CD14-positive monocyte (primary cell): ENCODE measurements at regions not wholly inside any gene's neighbourhood (a gene's known extent, or its start where the extent isn't known, plus 50 kb on each side); places are given as distances from the start of the nearest gene placed in this dataset.

Source experiments
- DNase-seq, 3 donors: peaks; one replicate each; pipeline ENCODE4 v3.0.0-alpha.2; 2011 to 2022
- H2AFZ ChIP-seq: 2 replicates; pipeline ENCODE4 v1.6.0; 2012; ENCODE audit warnings: mild to moderate bottlenecking, low read depth, low read length, inconsistent platforms; ENCODE audit not compliant: insufficient read depth, poor library complexity, severe bottlenecking
- H3K27ac ChIP-seq, 2 donors: 1 replicate in 1 of 2; 2 replicates in 1 of 2; pipeline ENCODE4 v1.5.1; 2012 to 2013; ENCODE audit warnings: low read length in 2 of 2, control low read depth in 1 of 2, inconsistent platforms in 1 of 2, low read depth in 1 of 2, mild to moderate bottlenecking in 1 of 2
- H3K27me3 ChIP-seq, 2 donors: one replicate each; pipeline versions ENCODE4 v1.6.0 to v1.6.1; 2011 to 2013; ENCODE audit warnings: low read length in 2 of 2; ENCODE audit not compliant: control insufficient read depth in 2 of 2, insufficient read depth in 2 of 2
- H3K36me3 ChIP-seq, 2 donors: replicated peaks in 1 of 2; 1 replicate in 1 of 2; 2 replicates in 1 of 2; pipeline versions ENCODE4 v1.5.1 to v1.6.1; 2012 to 2013; ENCODE audit warnings: low read length in 2 of 2, control low read depth in 1 of 2, inconsistent platforms in 1 of 2, mild to moderate bottlenecking in 1 of 2; ENCODE audit not compliant: insufficient read depth in 2 of 2, control insufficient read depth in 1 of 2
- H3K4me1 ChIP-seq, 2 donors: 1 replicate in 1 of 2; 2 replicates in 1 of 2; pipeline versions ENCODE4 v1.5.1 to v1.6.1; 2012 to 2013; ENCODE audit warnings: low read length in 2 of 2, control low read depth in 1 of 2, inconsistent platforms in 1 of 2, mild to moderate bottlenecking in 1 of 2, moderate library complexity in 1 of 2; ENCODE audit not compliant: insufficient read depth in 2 of 2, control insufficient read depth in 1 of 2
- H3K4me2 ChIP-seq: replicated peaks from 2 replicates; pipeline ENCODE3; 2012; ENCODE audit warnings: low read length, moderate library complexity, mild to moderate bottlenecking; ENCODE audit not compliant: poor library complexity, severe bottlenecking; ENCODE audit errors: extremely low read depth
- H3K4me3 ChIP-seq, 3 experiments: fragments of 200-600 bp in 1 of 3; sonication (generic) in 1 of 3; replicated peaks in 1 of 3; 1 replicate in 2 of 3; 2 replicates in 1 of 3; pipeline ENCODE4 v1.5.1; 2011 to 2013; ENCODE audit warnings: low read length in 3 of 3, mild to moderate bottlenecking in 3 of 3, control low read depth in 2 of 3, low read depth in 2 of 3, inconsistent platforms in 1 of 3, moderate library complexity in 1 of 3
- H3K79me2 ChIP-seq: 2 replicates; pipeline ENCODE4 v1.6.0; 2012; ENCODE audit warnings: mild to moderate bottlenecking, control low read depth, inconsistent platforms, low read length, moderate library complexity; ENCODE audit not compliant: insufficient read depth
- H3K9ac ChIP-seq: 2 replicates; pipeline ENCODE4 v1.6.0; 2017; ENCODE audit warnings: low read length, mild to moderate bottlenecking; ENCODE audit not compliant: insufficient read depth, poor library complexity, severe bottlenecking
- H3K9me3 ChIP-seq, 2 donors: replicated peaks in 1 of 2; 1 replicate in 1 of 2; 2 replicates in 1 of 2; pipeline versions ENCODE4 v1.5.1 to v1.6.1; 2012 to 2013; ENCODE audit warnings: low read length in 2 of 2, control low read depth in 1 of 2; ENCODE audit not compliant: control insufficient read depth in 1 of 2, insufficient read depth in 1 of 2
- H4K20me1 ChIP-seq: 2 replicates; pipeline ENCODE4 v1.6.0; 2012; ENCODE audit warnings: mild to moderate bottlenecking, low read length, control low read depth, moderate library complexity; ENCODE audit not compliant: insufficient read depth
- H3K27ac Mint-ChIP-seq, 7 donors: one replicate each; pipeline ENCODE4 v1.8.0; 2020; ENCODE audit warnings: mild to moderate bottlenecking in 7 of 7, mixed read lengths in 7 of 7, moderate library complexity in 6 of 7, inconsistent platforms in 2 of 7
- H3K27me3 Mint-ChIP-seq, 3 donors: one replicate each; pipeline ENCODE4 v1.8.0; 2021 to 2022; ENCODE audit warnings: low read depth in 3 of 3, mild to moderate bottlenecking in 3 of 3, mixed read lengths in 3 of 3, moderate library complexity in 3 of 3, inconsistent platforms in 1 of 3
- H3K36me3 Mint-ChIP-seq, 2 donors: one replicate each; pipeline ENCODE4 v1.8.0; 2020; ENCODE audit warnings: mixed read lengths in 2 of 2, inconsistent platforms in 1 of 2, mild to moderate bottlenecking in 1 of 2
- H3K4me1 Mint-ChIP-seq: one replicate; pipeline ENCODE4 v1.8.0; 2020; ENCODE audit warnings: mild to moderate bottlenecking, mixed read lengths
- H3K4me3 Mint-ChIP-seq, 2 donors: one replicate each; pipeline ENCODE4 v1.8.0; 2020; ENCODE audit warnings: mild to moderate bottlenecking in 2 of 2, mixed read lengths in 2 of 2, moderate library complexity in 1 of 2
- H3K9me3 Mint-ChIP-seq, 7 donors: one replicate each; pipeline ENCODE4 v1.8.0; 2020 to 2022; ENCODE audit warnings: mixed read lengths in 7 of 7, mild to moderate bottlenecking in 6 of 7, moderate library complexity in 6 of 7, inconsistent platforms in 2 of 7
- CTCF ChIP-seq: fragments of 200-600 bp; IDR thresholded peaks from one replicate; pipeline ENCODE4 v1.8.0; 2022; ENCODE audit warnings: antibody characterized with exemption, mild to moderate bottlenecking
- WGBS: methylation state at CpG from one replicate; pipeline ENCODE4 v1.1.5; 2013; ENCODE audit warnings: missing lambda C conversion rate; ENCODE audit not compliant: insufficient coverage; 5-methylcytosine and 5-hydroxymethylcytosine counted together
- intact Hi-C, 2 donors: fragments of 100-400 bp; cut with micrococcal nuclease; formaldehyde crosslinking; loops; one replicate each; pipeline versions ENCODE4 v1.15.0 to v1.15.1; 2023

- peak in 1 of 3 donors; percentile 21 for DNase-seq
- WGBS = 21% methylated on average over 21 of the region's 27 CpGs
- H3K36me3 ChIP-seq = no peaks in the 10 kb centered on the region
- Mint-ChIP-seq H3K4me3 (peak overlapping the region; percentile 84 to 89), H3K4me1 (peaks cover 49% of the 10 kb centered on the region), H3K27ac (peak overlapping the region; percentile 23 to 93 (median 88)), H3K27me3 (peaks cover 0 to 1% (median 0%) of the 10 kb centered on the region in 3 donors), H3K36me3 (peaks cover 0 to 9% of the 10 kb centered on the region in 2 donors), H3K9me3 (no peaks in the 10 kb centered on the region)
- peaks cover 41 to 46% of the 10 kb centered on the region in 2 donors for H3K4me1 ChIP-seq
- H3K27me3 ChIP-seq = no peaks in the 10 kb centered on the region
- no peaks in the 10 kb centered on the region for H3K9me3 ChIP-seq
- H3K79me2 ChIP-seq = peaks cover 26% of the 10 kb centered on the region
- TF ChIP-seq CTCF = no peak
- H3K4me2 ChIP-seq = peak overlapping the region; percentile 95
- H2AFZ ChIP-seq = peak overlapping the region; percentile 84
- H3K4me3 ChIP-seq = peak overlapping the region; percentile 80 to 83 (median 83)
- H3K27ac ChIP-seq = peak overlapping the region; percentile 40 to 86
- peak overlapping the region; percentile 84 for H3K9ac ChIP-seq
- no peaks in the 10 kb centered on the region for H4K20me1 ChIP-seq
- intact Hi-C loops = no loop called here
Observed at GRCh38 chr17:410543-411401, 58.2 kb upstream of the RPH3AL start.

DNA sequence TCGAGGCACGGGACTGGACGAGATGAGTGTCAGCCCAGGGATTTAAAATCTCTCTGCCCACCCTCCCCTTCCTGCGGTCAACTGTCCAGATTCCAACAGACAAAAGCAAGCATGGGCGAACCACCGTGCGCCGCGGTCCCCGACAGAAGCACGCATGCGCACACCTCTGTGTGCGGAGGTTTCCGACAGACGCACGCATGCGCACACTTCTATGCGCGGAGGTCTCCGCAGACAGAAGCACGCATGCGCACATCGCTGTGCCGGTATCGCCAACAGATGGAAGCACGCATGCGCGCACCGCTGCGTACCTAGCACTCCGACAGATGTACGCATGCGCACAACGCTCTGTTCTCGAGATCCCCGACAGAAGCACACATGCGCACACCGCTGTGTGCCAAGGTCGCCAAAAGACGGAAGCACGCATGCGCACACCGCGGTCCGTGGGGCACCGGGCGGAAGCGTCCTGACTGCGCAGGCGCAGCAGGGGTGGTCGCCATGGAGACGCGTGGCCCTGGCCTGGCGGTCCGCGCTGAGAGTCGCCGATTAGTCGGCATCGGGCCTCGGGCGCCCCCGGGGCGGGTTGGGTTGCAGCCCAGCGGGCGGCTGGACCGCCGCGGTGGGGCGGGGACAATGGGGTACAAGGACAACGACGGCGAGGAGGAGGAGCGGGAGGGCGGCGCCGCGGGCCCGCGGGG, 57.4 kb upstream of the RPH3AL start:
- intact Hi-C loops = no loop called here
- H3K4me3 ChIP-seq = peak overlapping the region; percentile 80 to 83 (median 83)
- H3K4me2 ChIP-seq = peak overlapping the region; percentile 95
- peak overlapping the region; percentile 84 for H3K9ac ChIP-seq
- peak overlapping the region; percentile 84 to 89 for H3K4me3 Mint-ChIP-seq
- peaks cover 26% of the 10 kb centered on the region for H3K79me2 ChIP-seq
- peaks cover 40 to 46% of the 10 kb centered on the region in 2 donors for H3K4me1 ChIP-seq
- H3K27me3 Mint-ChIP-seq = peaks cover 0 to 1% (median 0%) of the 10 kb centered on the region in 3 donors
- no peaks in the 10 kb centered on the region for H3K9me3 ChIP-seq
- no peaks in the 10 kb centered on the region for H3K36me3 ChIP-seq
- H3K27ac Mint-ChIP-seq = peak overlapping the region; percentile 73 to 93 (median 88)
- H2AFZ ChIP-seq = peak overlapping the region; percentile 89
- no peaks in the 10 kb centered on the region for H3K9me3 Mint-ChIP-seq
- 6% methylated on average over 71 of the region's 80 CpGs for WGBS
- H3K27ac ChIP-seq = peak overlapping the region; percentile 40 to 86
- peaks cover 44% of the 10 kb centered on the region for H3K4me1 Mint-ChIP-seq
- peaks cover 0 to 9% of the 10 kb centered on the region in 2 donors for H3K36me3 Mint-ChIP-seq
- no peak for TF ChIP-seq CTCF
- DNase-seq = peak; percentile 99 to 100 (median 100)
- H3K27me3 ChIP-seq = no peaks in the 10 kb centered on the region
- no peaks in the 10 kb centered on the region for H4K20me1 ChIP-seq
